ENCODE measurements at regions not wholly inside any gene's neighbourhood (a gene's known extent, or its start where the extent isn't known, plus 50 kb on each side); places are given as distances from the start of the nearest gene placed in this dataset.
"Not testable (repeated sequence)": the region's sequence is repeated elsewhere in the genome, so short reads cannot be mapped to it uniquely, and the experiment has no call there.

- not testable (repeated sequence) for TF ChIP-seq CTCF (IDR thresholded peaks at IDR 0.05); ESRRA (CRISPR knock-in tag; IDR thresholded peaks at IDR 0.05; ENCODE audit: borderline replicate concordance); ZNF263 (CRISPR knock-in tag; IDR thresholded peaks at IDR 0.05; ENCODE audit: low read depth); FOXJ3 (CRISPR knock-in tag; IDR thresholded peaks at IDR 0.05; ENCODE audit: borderline replicate concordance); MAX (CRISPR knock-in tag; IDR thresholded peaks at IDR 0.05); IRF2 (CRISPR knock-in tag; IDR thresholded peaks at IDR 0.05; ENCODE audit: borderline replicate concordance, low read depth); ZNF317 (CRISPR knock-in tag; IDR thresholded peaks at IDR 0.05; ENCODE audit: borderline replicate concordance, low read depth); ZNF281 (CRISPR knock-in tag; IDR thresholded peaks at IDR 0.05)
Observed at GRCh38 chr12:46973937-46974336, 105.5 kb upstream of the PCED1B start.

All from WTC11 (cell line).